HG03565 (cell line): ENCODE measurements at regions not wholly inside any gene's neighbourhood (a gene's known extent, or its start where the extent isn't known, plus 50 kb on each side); places are given as distances from the start of the nearest gene placed in this dataset.
"Not testable (repeated sequence)": the region's sequence is repeated elsewhere in the genome, so short reads cannot be mapped to it uniquely, and the experiment has no call there.

Experiments used
- ATAC-seq: cut with Tn5 transposase; IDR thresholded peaks from one replicate; pipeline ENCODE4 v1.9.1; 2021; ENCODE audit warnings: mild to moderate bottlenecking, moderate library complexity; ENCODE audit not compliant: unreplicated experiment

GRCh38 chr7:13274205-13274604 is 586.8 kb downstream of the ARL4A start:
- not testable (repeated sequence) for ATAC-seq

GRCh38 chr7:13276977-13277376 is 589.5 kb downstream of the ARL4A start:
- ATAC-seq = no peak

DNA sequence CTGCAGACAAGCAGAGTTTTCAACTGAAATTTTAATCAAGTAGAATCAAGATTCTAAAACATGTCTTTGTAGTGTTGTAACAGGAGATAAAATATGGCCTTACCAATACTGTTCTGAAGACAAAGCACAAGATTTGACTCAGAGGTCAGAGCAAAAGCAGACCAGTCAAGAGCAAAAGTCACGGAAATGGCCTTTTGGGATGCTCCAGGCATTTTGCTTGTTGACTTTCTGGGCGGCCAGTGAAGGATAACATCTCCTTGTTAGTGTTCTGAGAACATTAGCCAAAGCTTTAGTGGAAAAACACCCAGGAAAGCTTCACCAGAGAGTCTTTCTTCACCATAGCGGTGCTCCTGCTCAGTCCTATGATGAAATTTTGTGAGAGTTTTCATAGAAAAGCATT is 590.6 kb downstream of the ARL4A start:
- ATAC-seq = no peak

DNA sequence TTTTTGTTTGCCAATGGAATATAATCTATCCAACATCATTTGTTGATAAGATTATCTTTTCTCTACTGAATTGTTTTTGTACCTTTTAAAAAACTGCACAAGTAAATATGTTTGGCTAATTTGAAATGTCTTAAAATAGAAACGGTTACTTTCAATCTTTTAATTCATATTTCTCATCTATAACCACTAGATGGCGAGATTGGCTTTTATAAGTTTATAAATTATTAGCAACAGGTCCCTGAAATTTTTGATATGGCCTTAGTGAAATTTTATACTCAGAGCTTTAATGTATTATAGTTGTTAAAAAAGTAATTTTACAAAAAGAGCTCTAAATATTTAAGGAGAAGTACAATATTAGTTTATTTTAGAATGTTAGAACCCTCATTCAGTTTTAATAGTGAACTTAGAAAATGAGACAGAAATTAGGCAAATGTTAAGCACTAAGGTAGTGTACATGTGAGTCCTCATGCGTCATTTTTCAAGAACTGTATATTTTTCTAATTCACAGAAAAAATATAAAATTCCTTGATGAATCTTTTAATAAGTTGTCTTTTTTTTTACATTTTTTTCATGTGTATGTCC is 592.5 kb downstream of the ARL4A start:
- ATAC-seq = no peak

- ATAC-seq = no peak
Measured at GRCh38 chr7:13282377-13282980, 595.0 kb downstream of the ARL4A start.

GRCh38 chr7:13286916-13287315 is 599.5 kb downstream of the ARL4A start:
- no peak for ATAC-seq

GRCh38 chr7:13288516-13288915 is 601.1 kb downstream of the ARL4A start:
- ATAC-seq = no peak

GRCh38 chr7:13290975-13291374 is 603.5 kb downstream of the ARL4A start:
- ATAC-seq = no peak

GRCh38 chr7:13293264-13294002 is 606.0 kb downstream of the ARL4A start:
- no peak for ATAC-seq

GRCh38 chr7:13307040-13307439 is 619.6 kb downstream of the ARL4A start:
- no peak for ATAC-seq

DNA sequence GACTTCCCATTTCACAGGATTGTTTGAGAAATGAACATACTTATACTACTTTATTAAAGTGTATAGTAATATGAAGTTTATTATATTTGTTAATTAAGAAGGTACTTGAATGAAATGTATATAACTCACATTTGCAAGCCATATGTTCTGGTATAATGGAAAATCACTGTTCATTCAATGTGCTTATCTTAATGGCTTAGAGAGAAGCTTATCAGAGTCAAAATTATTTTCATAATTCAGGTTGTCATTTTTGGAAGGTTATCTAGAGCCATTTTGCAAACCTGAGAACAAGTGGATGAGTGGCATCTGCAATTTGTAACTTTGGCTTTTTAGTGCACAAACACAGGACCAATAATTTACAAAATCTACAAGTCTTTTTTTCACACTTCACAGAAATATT is 621.0 kb downstream of the ARL4A start:
- ATAC-seq = no peak

DNA sequence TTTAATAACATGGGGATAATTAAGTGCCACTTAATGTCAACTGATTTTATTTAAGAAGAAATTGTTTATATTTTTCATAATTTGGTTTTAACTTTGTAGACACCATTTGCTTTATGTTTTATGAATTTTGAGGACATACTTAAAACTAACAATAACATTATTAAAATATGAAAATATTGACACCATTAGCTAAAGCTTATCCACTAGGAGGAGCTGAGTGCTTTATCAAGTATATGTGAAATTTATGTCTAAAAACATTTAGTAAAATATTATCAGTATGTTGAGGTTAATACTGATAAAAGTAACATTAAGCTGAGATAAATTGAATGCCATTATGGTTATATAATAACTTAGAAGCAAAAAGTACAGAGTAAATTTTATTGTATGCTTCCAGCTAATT is 622.1 kb downstream of the ARL4A start:
- no peak for ATAC-seq

- no peak for ATAC-seq
Measured at GRCh38 chr7:13312307-13312706, 624.9 kb downstream of the ARL4A start.

- no peak for ATAC-seq
Measured at GRCh38 chr7:13320333-13320732, 632.9 kb downstream of the ARL4A start.

DNA sequence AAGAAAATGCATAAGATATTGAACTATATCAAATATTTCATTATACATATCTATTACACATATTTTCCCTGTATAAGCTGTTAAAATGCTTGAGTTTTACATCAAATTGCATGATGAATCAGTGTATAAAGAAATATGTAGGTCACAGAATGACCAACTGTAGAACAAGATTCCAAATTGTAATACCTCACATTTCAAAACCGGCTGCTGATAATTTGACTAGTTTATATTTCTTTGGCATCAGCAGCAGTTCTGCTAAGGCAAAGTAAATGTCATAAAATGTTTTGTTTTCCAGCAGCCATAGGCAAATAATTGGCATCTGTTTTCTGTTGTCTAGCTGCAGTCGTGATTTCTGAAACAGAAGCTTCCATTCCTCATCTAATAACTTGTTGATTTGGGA is 633.9 kb downstream of the ARL4A start:
- no peak for ATAC-seq

DNA sequence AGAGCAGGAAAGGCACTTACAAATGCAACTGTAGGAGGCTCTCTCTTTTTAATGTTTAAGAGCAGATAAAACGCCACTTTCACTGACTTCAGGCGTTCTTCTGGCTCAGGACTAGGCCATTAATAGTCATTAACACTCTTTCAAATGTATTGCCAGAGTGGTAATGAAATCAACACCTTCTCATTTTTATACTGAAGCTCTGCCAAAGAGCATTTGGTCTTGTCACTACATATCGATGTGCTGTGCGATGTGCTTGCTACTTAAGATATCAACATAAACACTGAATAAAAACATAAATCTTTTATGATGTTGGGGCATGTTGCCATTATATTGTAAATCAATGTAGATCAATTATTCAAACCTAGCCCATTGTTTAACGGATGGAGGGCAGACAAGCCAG is 634.7 kb downstream of the ARL4A start:
- no peak for ATAC-seq

- no peak for ATAC-seq
Measured at GRCh38 chr7:13327669-13328068, 640.2 kb downstream of the ARL4A start.

DNA sequence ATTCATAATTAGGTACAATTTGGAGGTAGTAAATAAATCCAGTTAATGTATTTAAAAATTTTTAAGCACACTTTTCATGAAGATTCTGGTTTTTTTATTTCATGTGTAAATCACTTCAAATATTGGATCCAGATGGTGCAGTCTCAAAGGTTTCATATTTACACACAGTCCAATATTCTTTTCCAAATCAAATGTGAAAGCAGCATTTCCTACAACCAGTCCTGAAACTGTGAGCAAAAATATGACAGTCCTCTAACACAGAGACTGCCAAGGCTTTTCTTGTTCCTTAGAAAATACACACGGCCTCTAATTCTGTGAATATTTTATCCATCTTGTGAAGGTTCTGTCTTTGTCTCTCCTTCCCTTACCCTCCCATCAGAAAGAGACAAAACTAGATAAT is 645.9 kb downstream of the ARL4A start:
- ATAC-seq = no peak

DNA sequence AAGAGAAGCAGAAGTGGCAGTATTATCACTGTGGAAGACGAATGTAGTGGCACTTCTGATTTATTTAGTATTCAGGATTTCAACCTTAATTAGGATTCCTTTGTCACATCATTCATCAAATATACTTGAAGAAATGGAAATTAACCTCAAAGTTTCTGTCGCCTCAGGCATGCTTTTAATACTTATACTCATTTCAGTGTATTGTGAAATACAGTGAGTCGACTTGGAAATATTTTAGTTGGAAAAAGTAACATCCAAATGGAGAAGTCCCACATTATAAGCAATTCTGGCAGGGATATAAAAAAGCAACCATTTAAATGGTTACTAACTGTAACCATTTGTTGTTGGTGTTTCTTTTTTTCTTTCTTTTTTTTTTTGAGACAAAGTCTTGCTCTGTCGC is 648.8 kb downstream of the ARL4A start:
- no peak for ATAC-seq

- ATAC-seq = no peak
Measured at GRCh38 chr7:13352677-13353076, 636.8 kb downstream of the ETV1 start.

DNA sequence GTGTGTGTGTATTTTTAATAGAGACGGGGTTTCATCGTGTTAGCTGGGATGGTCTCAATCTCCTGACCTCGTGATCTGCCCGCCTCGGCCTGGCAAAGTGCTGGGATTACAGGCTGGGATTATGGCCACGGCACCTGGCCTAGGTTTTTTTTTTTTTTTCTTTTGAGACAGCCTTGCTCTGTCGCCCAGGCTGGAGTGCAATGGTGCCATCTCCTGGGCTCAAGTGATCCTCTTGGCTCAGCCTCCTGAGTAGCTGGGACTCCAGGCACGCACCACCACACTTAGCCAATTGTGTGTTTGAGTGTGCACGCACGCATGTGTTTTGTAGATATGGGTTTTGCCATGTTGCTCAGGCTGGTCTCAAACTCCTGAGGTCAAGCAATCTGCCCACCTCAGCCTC is 629.8 kb downstream of the ETV1 start:
- ATAC-seq = no peak

GRCh38 chr7:13386741-13387140 is 602.7 kb downstream of the ETV1 start:
- ATAC-seq = no peak
